Type B pancreatic cell (in vitro differentiated cells): ENCODE measurements at regions not wholly inside any gene's neighbourhood (a gene's known extent, or its start where the extent isn't known, plus 50 kb on each side); places are given as distances from the start of the nearest gene placed in this dataset.
"Not testable (repeated sequence)": the region's sequence is repeated elsewhere in the genome, so short reads cannot be mapped to it uniquely, and the experiment has no call there.

Experiments used
- DNase-seq: peaks from one replicate; pipeline ENCODE4 v3.0.0; 2021; ENCODE audit warnings: mixed read lengths; ENCODE audit not compliant: unreplicated experiment; ENCODE audit errors: extremely low spot score
- H3K27ac Mint-ChIP-seq: 2 replicates; pipeline ENCODE4 v1.8.0; 2021; ENCODE audit warnings: mild to moderate bottlenecking, mixed read lengths
- H3K27me3 Mint-ChIP-seq: 2 replicates; pipeline ENCODE4 v1.8.0; 2021; ENCODE audit warnings: mixed read lengths
- H3K36me3 Mint-ChIP-seq: 2 replicates; pipeline ENCODE4 v1.8.0; 2021; ENCODE audit warnings: mixed read lengths
- H3K4me1 Mint-ChIP-seq: one replicate; pipeline ENCODE4 v1.8.0; 2021; ENCODE audit warnings: mixed read lengths; ENCODE audit not compliant: unreplicated experiment
- H3K4me3 Mint-ChIP-seq: 2 replicates; pipeline ENCODE4 v1.8.0; 2021; ENCODE audit warnings: mild to moderate bottlenecking, mixed read lengths
- H3K9me3 Mint-ChIP-seq: 2 replicates; pipeline ENCODE4 v1.8.0; 2021; ENCODE audit warnings: mixed read lengths
- CTCF ChIP-seq: fragments of 200-600 bp; sonication (generic); conservative IDR thresholded peaks from 2 replicates; pipeline ENCODE4 v1.5.0; 2021; ENCODE audit warnings: antibody characterized with exemption, mild to moderate bottlenecking

- no peaks in the 10 kb centered on the region for H3K36me3 Mint-ChIP-seq
- H3K9me3 Mint-ChIP-seq, result no peaks in the 10 kb centered on the region
- H3K4me1 Mint-ChIP-seq, result no peaks in the 10 kb centered on the region
- no peak for DNase-seq
- H3K4me3 Mint-ChIP-seq, result no peak overlapping the region
- H3K27ac Mint-ChIP-seq, result no peak overlapping the region
- no peak for TF ChIP-seq CTCF
- peaks cover 23% of the 10 kb centered on the region for H3K27me3 Mint-ChIP-seq
These were observed 193.8 kb upstream of the TOX3 start for GRCh38 chr16:52740766-52741165.

- no peaks in the 10 kb centered on the region for H3K36me3 Mint-ChIP-seq
These were observed 193.4 kb upstream of the TOX3 start for GRCh38 chr16:52740333-52740732.

GRCh38 chr16:52738992-52739391 is 192.0 kb upstream of the TOX3 start:
- not testable (repeated sequence) for H3K9me3 Mint-ChIP-seq, H3K4me1 Mint-ChIP-seq, H3K36me3 Mint-ChIP-seq, H3K4me3 Mint-ChIP-seq, DNase-seq, H3K27ac Mint-ChIP-seq
- H3K27me3 Mint-ChIP-seq, result peaks cover 23% of the 10 kb centered on the region

More at GRCh38 chr16:52740333-52740732, 193.4 kb upstream of the TOX3 start:
- Mint-ChIP-seq H3K4me1 (no peaks in the 10 kb centered on the region), H3K27ac (no peak overlapping the region), H3K9me3 (no peaks in the 10 kb centered on the region), H3K27me3 (peaks cover 26% of the 10 kb centered on the region), H3K4me3 (no peak overlapping the region)
- TF ChIP-seq CTCF, result no peak
- DNase-seq, result no peak

GRCh38 chr16:52731219-52731875 is 184.4 kb upstream of the TOX3 start:
- H3K4me3 Mint-ChIP-seq, result no peak overlapping the region
- no peaks in the 10 kb centered on the region for H3K36me3 Mint-ChIP-seq
- peaks cover 19% of the 10 kb centered on the region for H3K27me3 Mint-ChIP-seq
- H3K9me3 Mint-ChIP-seq, result peaks cover 6% of the 10 kb centered on the region
- H3K4me1 Mint-ChIP-seq, result no peaks in the 10 kb centered on the region
- H3K27ac Mint-ChIP-seq, result no peak overlapping the region
- TF ChIP-seq CTCF, result no peak
- DNase-seq, result no peak

- Mint-ChIP-seq H3K4me1 (no peaks in the 10 kb centered on the region), H3K9me3 (peaks cover 6% of the 10 kb centered on the region), H3K36me3 (no peaks in the 10 kb centered on the region), H3K4me3 (no peak overlapping the region), H3K27me3 (peaks cover 13% of the 10 kb centered on the region), H3K27ac (no peak overlapping the region)
- DNase-seq, result no peak
- TF ChIP-seq CTCF, result no peak
These were observed 182.8 kb upstream of the TOX3 start for GRCh38 chr16:52729731-52730130.

- H3K36me3 Mint-ChIP-seq, result no peaks in the 10 kb centered on the region
- H3K9me3 Mint-ChIP-seq, result peaks cover 6% of the 10 kb centered on the region
- no peaks in the 10 kb centered on the region for H3K4me1 Mint-ChIP-seq
- TF ChIP-seq CTCF, result no peak
- H3K4me3 Mint-ChIP-seq, result no peak overlapping the region
- no peak overlapping the region for H3K27ac Mint-ChIP-seq
- peaks cover 12% of the 10 kb centered on the region for H3K27me3 Mint-ChIP-seq
- DNase-seq, result no peak
These were observed 180.9 kb upstream of the TOX3 start for GRCh38 chr16:52727849-52728248.
